ENCODE measurements at regions not wholly inside any gene's neighbourhood (a gene's known extent, or its start where the extent isn't known, plus 50 kb on each side); places are given as distances from the start of the nearest gene placed in this dataset.

DNA sequence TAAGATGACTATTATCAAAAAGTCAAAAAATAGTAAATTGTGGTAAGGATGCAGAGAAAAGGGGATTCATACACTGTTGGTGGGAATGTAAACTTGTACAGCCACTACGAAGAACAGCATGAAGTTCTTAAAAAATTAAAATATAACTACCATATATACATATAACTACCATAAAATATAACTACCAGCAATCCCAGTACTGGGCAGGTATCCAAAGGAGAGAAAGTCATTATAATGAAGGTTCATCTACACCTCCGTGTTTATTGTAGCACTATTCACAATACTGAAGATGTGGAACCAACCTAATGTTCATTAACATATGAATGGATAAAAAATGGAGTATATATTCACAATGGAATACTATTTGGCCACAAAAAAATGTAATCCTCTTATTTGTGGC lies 360.9 kb upstream of the CT83 start:
- no peaks in the 10 kb centered on the region for H3K27me3 ChIP-seq
- TF ChIP-seq, protein P1, sequence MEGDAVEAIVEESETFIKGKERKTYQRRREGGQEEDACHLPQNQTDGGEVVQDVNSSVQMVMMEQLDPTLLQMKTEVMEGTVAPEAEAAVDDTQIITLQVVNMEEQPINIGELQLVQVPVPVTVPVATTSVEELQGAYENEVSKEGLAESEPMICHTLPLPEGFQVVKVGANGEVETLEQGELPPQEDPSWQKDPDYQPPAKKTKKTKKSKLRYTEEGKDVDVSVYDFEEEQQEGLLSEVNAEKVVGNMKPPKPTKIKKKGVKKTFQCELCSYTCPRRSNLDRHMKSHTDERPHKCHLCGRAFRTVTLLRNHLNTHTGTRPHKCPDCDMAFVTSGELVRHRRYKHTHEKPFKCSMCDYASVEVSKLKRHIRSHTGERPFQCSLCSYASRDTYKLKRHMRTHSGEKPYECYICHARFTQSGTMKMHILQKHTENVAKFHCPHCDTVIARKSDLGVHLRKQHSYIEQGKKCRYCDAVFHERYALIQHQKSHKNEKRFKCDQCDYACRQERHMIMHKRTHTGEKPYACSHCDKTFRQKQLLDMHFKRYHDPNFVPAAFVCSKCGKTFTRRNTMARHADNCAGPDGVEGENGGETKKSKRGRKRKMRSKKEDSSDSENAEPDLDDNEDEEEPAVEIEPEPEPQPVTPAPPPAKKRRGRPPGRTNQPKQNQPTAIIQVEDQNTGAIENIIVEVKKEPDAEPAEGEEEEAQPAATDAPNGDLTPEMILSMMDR (IDR thresholded peaks at IDR 0.05 in 4 of 5, conservative IDR thresholded peaks at IDR 0.05 in 1 of 5), result no peak
- TF ChIP-seq POLR2A (IDR thresholded peaks at IDR 0.05), result no peak
- H3K4me3 ChIP-seq, result no peak overlapping the region
- H3K36me3 ChIP-seq, result no peaks in the 10 kb centered on the region
- H3K9me3 ChIP-seq, result no peaks in the 10 kb centered on the region
- H3K27ac ChIP-seq, result no peak overlapping the region
- ATAC-seq, result no peak
- no peaks in the 10 kb centered on the region for H3K4me1 ChIP-seq
- in situ Hi-C loops (cut with MboI; ENCODE audit: low sequenced_read_pairs in 4 of 4), result no loop called here
- DNase-seq, result no peak
- intact Hi-C loops (cut with DNase I; ENCODE audit: low total_unique reads), result no loop called here

DNA sequence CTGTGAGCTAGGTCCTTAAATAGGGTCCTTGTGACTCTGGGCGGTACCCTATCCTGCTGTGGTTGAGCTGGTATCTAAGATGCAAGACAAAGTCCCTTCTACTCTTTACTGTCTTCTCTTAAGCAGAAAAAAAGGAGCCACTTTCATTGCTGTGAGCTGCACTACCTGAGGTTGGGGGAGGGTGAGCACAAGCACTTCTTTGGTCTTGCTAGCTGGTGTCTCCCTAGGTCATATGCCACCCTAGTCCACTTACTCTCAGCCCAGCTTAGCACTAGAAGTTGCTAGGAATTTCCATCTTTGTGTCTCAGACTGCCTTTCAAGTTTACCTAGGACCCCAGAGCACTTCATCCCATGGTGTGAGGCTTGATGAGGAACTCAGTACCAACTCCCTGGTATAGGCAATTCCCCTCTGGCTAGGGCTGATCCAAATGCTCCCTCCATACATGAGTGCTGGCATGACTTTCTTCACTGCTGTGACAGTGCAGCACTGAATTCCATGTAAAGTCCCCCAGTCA lies 343.6 kb upstream of the CT83 start:
- Histone ChIP-seq H3K4me1 (no peaks in the 10 kb centered on the region), H3K27me3 (no peaks in the 10 kb centered on the region), H3K36me3 (no peaks in the 10 kb centered on the region), H3K4me3 (no peak overlapping the region), H3K9me3 (peaks cover 0 to 4% (median 0%) of the 10 kb centered on the region in 3 donors), H3K27ac (no peak overlapping the region)
- no peak for DNase-seq
- TF ChIP-seq POLR2A (IDR thresholded peaks at IDR 0.05), result no peak
- TF ChIP-seq, protein P1 (IDR thresholded peaks at IDR 0.05 in 4 of 5, conservative IDR thresholded peaks at IDR 0.05 in 1 of 5), result no peak
- intact Hi-C loops (cut with DNase I; ENCODE audit: low total_unique reads) (no loop called here), in situ Hi-C loops (cut with MboI; ENCODE audit: low sequenced_read_pairs in 4 of 4) (no loop called here)
- ATAC-seq, result no peak

DNA sequence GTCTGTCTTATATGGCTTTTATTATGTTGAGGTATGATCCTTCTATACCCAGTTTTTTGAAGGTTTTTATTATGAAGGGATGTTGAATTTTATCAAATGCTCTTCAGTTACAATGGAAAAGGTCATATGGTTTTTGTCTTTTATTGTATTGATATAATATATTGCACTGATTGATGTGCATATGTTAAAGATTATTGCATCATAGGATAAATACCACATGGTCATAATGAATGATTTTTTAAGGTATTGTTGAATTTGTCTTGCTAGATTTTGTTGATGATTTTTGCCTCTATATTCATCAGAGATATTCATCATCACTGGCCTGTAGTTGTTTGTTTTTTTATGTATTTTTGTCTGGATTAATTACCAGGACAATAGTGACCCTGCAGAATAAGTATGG lies 339.2 kb upstream of the CT83 start:
- Histone ChIP-seq H3K27ac (no peak overlapping the region), H3K27me3 (no peaks in the 10 kb centered on the region), H3K36me3 (no peaks in the 10 kb centered on the region), H3K9me3 (no peaks in the 10 kb centered on the region), H3K4me3 (no peak overlapping the region), H3K4me1 (no peaks in the 10 kb centered on the region)
- intact Hi-C loops (cut with DNase I; ENCODE audit: low total_unique reads) (no loop called here), in situ Hi-C loops (cut with MboI; ENCODE audit: low sequenced_read_pairs in 4 of 4) (no loop called here)
- ATAC-seq (no peak), DNase-seq (no peak)
- TF ChIP-seq, protein P1 (IDR thresholded peaks at IDR 0.05 in 4 of 5, conservative IDR thresholded peaks at IDR 0.05 in 1 of 5), result no peak
- TF ChIP-seq POLR2A (IDR thresholded peaks at IDR 0.05), result no peak

DNA sequence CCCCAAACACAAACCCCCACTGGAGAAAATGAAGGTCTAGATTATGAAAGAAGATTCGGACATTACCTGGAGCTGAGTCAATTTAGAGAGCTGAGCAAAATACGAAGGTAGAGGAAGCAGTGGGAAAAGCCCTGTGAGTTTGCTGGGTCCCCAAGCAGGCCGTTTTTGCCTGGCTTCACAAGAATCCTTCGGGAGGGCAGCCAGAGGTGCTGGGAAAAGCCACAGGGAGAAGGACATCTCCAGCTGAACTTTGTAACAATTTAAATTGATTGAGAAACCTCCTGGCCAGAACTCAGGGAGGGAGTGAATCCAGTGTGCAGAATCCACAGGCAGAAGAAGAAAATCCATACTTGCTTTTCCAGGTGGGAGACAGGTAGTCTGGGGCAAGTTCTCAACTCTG lies 319.1 kb upstream of the CT83 start:
- no peaks in the 10 kb centered on the region for H3K27me3 ChIP-seq
- H3K9me3 ChIP-seq, result no peaks in the 10 kb centered on the region
- ATAC-seq (no peak), DNase-seq (no peak)
- in situ Hi-C loops (cut with MboI; ENCODE audit: low sequenced_read_pairs in 4 of 4) (no loop called here), intact Hi-C loops (cut with DNase I; ENCODE audit: low total_unique reads) (no loop called here)
- H3K36me3 ChIP-seq, result no peaks in the 10 kb centered on the region
- H3K4me1 ChIP-seq, result no peaks in the 10 kb centered on the region
- TF ChIP-seq, protein P1 (IDR thresholded peaks at IDR 0.05 in 4 of 5, conservative IDR thresholded peaks at IDR 0.05 in 1 of 5), result no peak
- no peak for TF ChIP-seq POLR2A (IDR thresholded peaks at IDR 0.05)
- no peak overlapping the region for H3K27ac ChIP-seq
- H3K4me3 ChIP-seq, result no peak overlapping the region

DNA sequence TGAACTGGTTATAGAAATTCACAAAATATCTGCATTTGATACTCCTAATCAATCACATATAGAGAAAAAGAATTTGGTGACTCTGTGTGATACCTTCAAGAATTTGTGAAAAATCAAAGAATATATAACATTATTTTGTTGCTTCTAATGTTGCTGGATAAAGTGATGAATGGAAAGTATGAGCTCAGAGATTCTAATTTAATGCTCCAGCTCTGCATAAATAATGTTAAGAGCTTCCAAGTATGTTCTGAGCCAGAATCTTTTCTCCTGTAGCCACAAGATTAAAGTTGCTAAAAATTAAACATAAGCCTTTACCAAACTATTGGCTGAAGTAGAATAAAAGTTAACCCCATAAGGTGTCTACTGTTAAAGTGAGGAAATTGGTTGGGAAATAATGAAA lies 294.7 kb upstream of the CT83 start:
- no peak for TF ChIP-seq POLR2A (IDR thresholded peaks at IDR 0.05)
- TF ChIP-seq, protein P1 (IDR thresholded peaks at IDR 0.05 in 4 of 5, conservative IDR thresholded peaks at IDR 0.05 in 1 of 5), result no peak
- H3K27me3 ChIP-seq, result no peaks in the 10 kb centered on the region
- no peak for ATAC-seq
- no peaks in the 10 kb centered on the region for H3K36me3 ChIP-seq
- intact Hi-C loops (cut with DNase I; ENCODE audit: low total_unique reads), result no loop called here
- H3K9me3 ChIP-seq, result no peaks in the 10 kb centered on the region
- H3K4me3 ChIP-seq, result no peak overlapping the region
- H3K27ac ChIP-seq, result no peak overlapping the region
- no peak for DNase-seq
- in situ Hi-C loops (cut with MboI; ENCODE audit: low sequenced_read_pairs in 4 of 4), result no loop called here
- H3K4me1 ChIP-seq, result no peaks in the 10 kb centered on the region
